IPS DF 4.7 (cell line): ENCODE measurements at regions not wholly inside any gene's neighbourhood (a gene's known extent, or its start where the extent isn't known, plus 50 kb on each side); places are given as distances from the start of the nearest gene placed in this dataset.

ENCODE experiments used
- DNase-seq: peaks from one replicate; pipeline ENCODE4 v3.0.0-alpha.2; 2013; ENCODE audit warnings: low spot score; ENCODE audit errors: extremely low read depth

GRCh38 chr6:9204171-9204570 is 768.8 kb upstream of the SLC35B3 start:
- DNase-seq: no peak

- DNase-seq: no peak
These were observed 765.4 kb upstream of the SLC35B3 start for GRCh38 chr6:9200712-9201111.

- DNase-seq: no peak
These were observed 762.4 kb upstream of the SLC35B3 start for GRCh38 chr6:9197726-9198125.

- DNase-seq: no peak
These were observed 760.0 kb upstream of the SLC35B3 start for GRCh38 chr6:9195322-9195721.

GRCh38 chr6:9192405-9192909 is 757.1 kb upstream of the SLC35B3 start:
- DNase-seq: no peak

- DNase-seq: no peak
These were observed 750.8 kb upstream of the SLC35B3 start for GRCh38 chr6:9186148-9186547.

- DNase-seq: no peak
These were observed 742.7 kb upstream of the SLC35B3 start for GRCh38 chr6:9178071-9178470.

- DNase-seq: no peak
These were observed 737.9 kb upstream of the SLC35B3 start for GRCh38 chr6:9173229-9173628.

- no peak for DNase-seq
These were observed 736.8 kb upstream of the SLC35B3 start for GRCh38 chr6:9172096-9172495.

- no peak for DNase-seq
These were observed 733.3 kb upstream of the SLC35B3 start for GRCh38 chr6:9168669-9169068.

- DNase-seq: no peak
These were observed 726.4 kb upstream of the SLC35B3 start for GRCh38 chr6:9161731-9162130.

- no peak for DNase-seq
These were observed 723.7 kb upstream of the SLC35B3 start for GRCh38 chr6:9159051-9159450.

GRCh38 chr6:9155836-9156235 is 720.5 kb upstream of the SLC35B3 start:
- DNase-seq: no peak

GRCh38 chr6:9143140-9143539 is 707.8 kb upstream of the SLC35B3 start:
- DNase-seq: no peak

GRCh38 chr6:9140951-9141460 is 705.7 kb upstream of the SLC35B3 start:
- no peak for DNase-seq

- no peak for DNase-seq
These were observed 704.8 kb upstream of the SLC35B3 start for GRCh38 chr6:9140172-9140571.

- DNase-seq: no peak
These were observed 704.4 kb upstream of the SLC35B3 start for GRCh38 chr6:9139746-9140145.

GRCh38 chr6:9138936-9139335 is 703.6 kb upstream of the SLC35B3 start:
- no peak for DNase-seq

GRCh38 chr6:9136141-9136822 is 700.9 kb upstream of the SLC35B3 start:
- no peak for DNase-seq

- no peak for DNase-seq
These were observed 696.3 kb upstream of the SLC35B3 start for GRCh38 chr6:9131616-9132015.

- no peak for DNase-seq
These were observed 695.9 kb upstream of the SLC35B3 start for GRCh38 chr6:9131201-9131600.

- no peak for DNase-seq
These were observed 693.6 kb upstream of the SLC35B3 start for GRCh38 chr6:9128970-9129369.

GRCh38 chr6:9126878-9127560 is 691.7 kb upstream of the SLC35B3 start:
- DNase-seq: no peak
